H9 (cell line): ENCODE measurements at regions not wholly inside any gene's neighbourhood (a gene's known extent, or its start where the extent isn't known, plus 50 kb on each side); places are given as distances from the start of the nearest gene placed in this dataset.

Experiments
- DNase-seq: peaks from one replicate; pipeline ENCODE4 v3.0.0-alpha.2; 2017
- H2AFZ ChIP-seq: one replicate; pipeline ENCODE4 v1.6.1; 2013; ENCODE audit warnings: mild to moderate bottlenecking, low read length, control low read depth, moderate library complexity
- H2AK5ac ChIP-seq: 2 replicates; pipeline ENCODE4 v1.6.1; 2013; ENCODE audit warnings: low read length, control low read depth, mixed read lengths; ENCODE audit not compliant: insufficient read length
- H2BK120ac ChIP-seq: one replicate; pipeline ENCODE4 v1.6.1; 2013; ENCODE audit warnings: low read depth, mild to moderate bottlenecking, low read length, control low read depth, inconsistent platforms; ENCODE audit not compliant: poor library complexity, severe bottlenecking
- H2BK12ac ChIP-seq: 2 replicates; pipeline ENCODE4 v1.6.1; 2013; ENCODE audit warnings: low read length, control low read depth, mixed read lengths, low read depth; ENCODE audit not compliant: insufficient read length
- H2BK15ac ChIP-seq: 2 replicates; pipeline ENCODE4 v1.6.1; 2013; ENCODE audit warnings: low read depth, low read length, control low read depth
- H2BK20ac ChIP-seq: one replicate; pipeline ENCODE4 v1.6.1; 2013; ENCODE audit warnings: low read depth, mild to moderate bottlenecking, low read length, control low read depth, inconsistent platforms; ENCODE audit not compliant: poor library complexity, severe bottlenecking
- H2BK5ac ChIP-seq: 2 replicates; pipeline ENCODE4 v1.6.1; 2013; ENCODE audit warnings: low read length, control low read depth, mixed read lengths; ENCODE audit not compliant: insufficient read length
- H3K14ac ChIP-seq: 2 replicates; pipeline ENCODE4 v1.6.1; 2013; ENCODE audit warnings: low read length, control low read depth; ENCODE audit not compliant: insufficient read depth
- H3K18ac ChIP-seq: 2 replicates; pipeline ENCODE4 v1.6.1; 2013; ENCODE audit warnings: low read depth, mild to moderate bottlenecking, mixed read lengths, low read length, control low read depth; ENCODE audit not compliant: insufficient read length
- H3K23ac ChIP-seq: 2 replicates; pipeline ENCODE4 v1.6.1; 2013; ENCODE audit warnings: low read length, control low read depth, mixed read lengths, low read depth; ENCODE audit not compliant: insufficient read length
- H3K23me2 ChIP-seq: 2 replicates; pipeline ENCODE4 v1.6.1; 2013; ENCODE audit warnings: low read depth, mild to moderate bottlenecking, mixed read lengths, low read length, control low read depth; ENCODE audit not compliant: insufficient read length, poor library complexity, severe bottlenecking
- H3K27ac ChIP-seq: 2 replicates; pipeline ENCODE4 v1.5.1; 2013; ENCODE audit warnings: low read length, control low read depth, mixed read lengths, low read depth; ENCODE audit not compliant: insufficient read length
- H3K27me3 ChIP-seq: 2 replicates; pipeline ENCODE4 v1.6.1; 2013; ENCODE audit warnings: low read length, control low read depth, inconsistent platforms; ENCODE audit not compliant: insufficient read depth
- H3K4ac ChIP-seq: 2 replicates; pipeline ENCODE4 v1.6.1; 2013; ENCODE audit warnings: low read depth, mild to moderate bottlenecking, control low read depth, inconsistent platforms, low read length, moderate library complexity
- H3K4me1 ChIP-seq: 2 replicates; pipeline ENCODE4 v1.6.1; 2013; ENCODE audit warnings: low read length, control low read depth, inconsistent platforms; ENCODE audit not compliant: insufficient read depth
- H3K4me2 ChIP-seq: 2 replicates; pipeline ENCODE4 v1.6.1; 2013; ENCODE audit warnings: low read length, control low read depth, mixed read lengths; ENCODE audit not compliant: insufficient read length, insufficient read depth
- H3K56ac ChIP-seq: 2 replicates; pipeline ENCODE4 v1.6.1; 2013; ENCODE audit warnings: low read depth, mild to moderate bottlenecking, mixed read lengths, low read length, control low read depth; ENCODE audit not compliant: insufficient read length
- H3K79me1 ChIP-seq: 2 replicates; pipeline ENCODE4 v1.6.1; 2013; ENCODE audit warnings: low read depth, mild to moderate bottlenecking, moderate library complexity, low read length, control low read depth, inconsistent platforms; ENCODE audit not compliant: insufficient read depth, poor library complexity, severe bottlenecking
- H3K79me2 ChIP-seq: 2 replicates; pipeline ENCODE4 v1.6.1; 2013; ENCODE audit warnings: low read length, control low read depth, inconsistent platforms; ENCODE audit not compliant: insufficient read depth
- H3K9ac ChIP-seq: 2 replicates; pipeline ENCODE4 v1.6.1; 2013; ENCODE audit warnings: low read length, control low read depth, mixed read lengths; ENCODE audit not compliant: insufficient read length; ENCODE audit errors: extremely low read depth
- H3K9me3 ChIP-seq: one replicate; pipeline ENCODE4 v1.6.1; 2013; ENCODE audit warnings: low read depth, low read length, inconsistent platforms; ENCODE audit not compliant: control insufficient read depth
- H3T11ph ChIP-seq: one replicate; pipeline ENCODE4 v1.6.1; 2013; ENCODE audit warnings: mild to moderate bottlenecking, low read length, control low read depth, inconsistent platforms
- H4K20me1 ChIP-seq: one replicate; pipeline ENCODE4 v1.6.1; 2013; ENCODE audit not compliant: control insufficient read depth, insufficient read length, insufficient read depth
- H4K5ac ChIP-seq: 2 replicates; pipeline ENCODE4 v1.6.1; 2013; ENCODE audit warnings: low read depth, mild to moderate bottlenecking, mixed read lengths, low read length, control low read depth; ENCODE audit not compliant: insufficient read length
- H4K8ac ChIP-seq: replicated peaks from 2 replicates; pipeline ENCODE4 v1.6.1; 2013; ENCODE audit warnings: low read length, control low read depth, mixed read lengths, low read depth; ENCODE audit not compliant: insufficient read length
- H4K91ac ChIP-seq: 2 replicates; pipeline ENCODE4 v1.6.1; 2013; ENCODE audit warnings: low read depth, mild to moderate bottlenecking, moderate library complexity, mixed read lengths, low read length, control low read depth; ENCODE audit not compliant: insufficient read length
- H3K27ac Mint-ChIP-seq, 3 experiments: 2 replicates in 2 of 3; 3 replicates in 1 of 3; pipeline ENCODE4 v1.8.0; 2020 to 2021; ENCODE audit warnings: mixed read lengths in 3 of 3, mild to moderate bottlenecking in 1 of 3, moderate library complexity in 1 of 3
- H3K27me3 Mint-ChIP-seq: 2 replicates; pipeline ENCODE4 v1.8.0; 2021; ENCODE audit warnings: low read depth, mild to moderate bottlenecking, moderate library complexity, mixed read lengths
- H3K36me3 Mint-ChIP-seq, 3 experiments: 2 replicates in 2 of 3; 3 replicates in 1 of 3; pipeline ENCODE4 v1.8.0; 2020 to 2021; ENCODE audit warnings: low read depth in 3 of 3, mixed read lengths in 3 of 3; ENCODE audit not compliant: insufficient read depth in 1 of 3
- H3K4me1 Mint-ChIP-seq, 2 experiments: 2 replicates each; pipeline ENCODE4 v1.8.0; 2020; ENCODE audit warnings: mixed read lengths in 2 of 2
- H3K4me3 Mint-ChIP-seq, 2 experiments: 2 replicates in 1 of 2; 3 replicates in 1 of 2; pipeline ENCODE4 v1.8.0; 2020 to 2021; ENCODE audit warnings: mild to moderate bottlenecking in 2 of 2, mixed read lengths in 2 of 2, moderate library complexity in 1 of 2
- H3K9me3 Mint-ChIP-seq, 2 experiments: 2 replicates in 1 of 2; 3 replicates in 1 of 2; pipeline ENCODE4 v1.8.0; 2020; ENCODE audit warnings: mild to moderate bottlenecking in 2 of 2, mixed read lengths in 2 of 2, moderate library complexity in 1 of 2
- TF ChIP-seq, protein P1 (sequence below): fragments of 200-600 bp; sonication (generic); conservative IDR thresholded peaks from 3 replicates; pipeline ENCODE4 v1.8.0; 2021; ENCODE audit warnings: antibody characterized with exemption, mild to moderate bottlenecking

DNA sequence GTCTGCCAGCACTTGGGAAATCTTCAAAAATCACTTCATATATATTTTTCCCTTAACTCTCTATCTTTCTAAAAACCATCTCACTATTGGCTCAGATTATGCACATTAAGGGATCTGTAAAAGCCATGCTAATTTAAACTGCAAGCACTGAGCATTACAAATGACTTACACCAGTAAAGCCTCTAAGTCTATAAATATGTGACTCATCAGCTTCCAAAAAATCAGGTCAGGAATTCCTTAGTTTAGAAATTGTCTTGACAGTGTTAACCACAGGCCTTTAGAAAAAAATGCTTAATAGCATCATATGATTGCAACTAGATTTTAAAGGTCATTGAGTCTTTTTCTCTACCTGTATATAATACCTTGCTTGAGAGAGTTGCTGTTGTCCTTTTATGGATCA is 1113.6 kb upstream of the PIK3C3 start:
- Histone ChIP-seq H2BK5ac (no peak overlapping the region), H2BK15ac (no peak overlapping the region), H3T11ph (no peak overlapping the region), H3K23me2 (no peaks in the 10 kb centered on the region), H3K27ac (no peak overlapping the region), H3K79me2 (no peaks in the 10 kb centered on the region), H3K23ac (no peak overlapping the region), H4K91ac (no peak overlapping the region), H2BK120ac (no peak overlapping the region), H3K79me1 (no peaks in the 10 kb centered on the region), H3K9me3 (no peaks in the 10 kb centered on the region), H3K18ac (no peak overlapping the region), H2AFZ (no peak overlapping the region), H3K4ac (no peak overlapping the region), H2BK20ac (no peak overlapping the region), H3K4me1 (no peaks in the 10 kb centered on the region), H2BK12ac (no peak overlapping the region), H2AK5ac (no peak overlapping the region), H3K56ac (no peak overlapping the region), H4K5ac (no peak overlapping the region), H3K9ac (no peak overlapping the region), H4K8ac (no peak overlapping the region), H4K20me1 (no peaks in the 10 kb centered on the region), H3K27me3 (no peaks in the 10 kb centered on the region), H3K14ac (no peak overlapping the region), H3K4me2 (no peak overlapping the region)
- Mint-ChIP-seq H3K4me3 (no peak overlapping the region), H3K27ac (no peak overlapping the region), H3K4me1 (peaks cover 4% of the 10 kb centered on the region in 2 experiments; a peak in 2 of 4 replicates), H3K27me3 (no peaks in the 10 kb centered on the region; the same call in none of the 2 replicates), H3K36me3 (peaks cover 0 to 9% (median 0%) of the 10 kb centered on the region in 3 experiments; a peak in 2 of 7 replicates), H3K9me3 (peaks cover 2 to 4% of the 10 kb centered on the region in 2 experiments; a peak in 1 of 5 replicates)
- no peak for DNase-seq
- TF ChIP-seq, protein P1, sequence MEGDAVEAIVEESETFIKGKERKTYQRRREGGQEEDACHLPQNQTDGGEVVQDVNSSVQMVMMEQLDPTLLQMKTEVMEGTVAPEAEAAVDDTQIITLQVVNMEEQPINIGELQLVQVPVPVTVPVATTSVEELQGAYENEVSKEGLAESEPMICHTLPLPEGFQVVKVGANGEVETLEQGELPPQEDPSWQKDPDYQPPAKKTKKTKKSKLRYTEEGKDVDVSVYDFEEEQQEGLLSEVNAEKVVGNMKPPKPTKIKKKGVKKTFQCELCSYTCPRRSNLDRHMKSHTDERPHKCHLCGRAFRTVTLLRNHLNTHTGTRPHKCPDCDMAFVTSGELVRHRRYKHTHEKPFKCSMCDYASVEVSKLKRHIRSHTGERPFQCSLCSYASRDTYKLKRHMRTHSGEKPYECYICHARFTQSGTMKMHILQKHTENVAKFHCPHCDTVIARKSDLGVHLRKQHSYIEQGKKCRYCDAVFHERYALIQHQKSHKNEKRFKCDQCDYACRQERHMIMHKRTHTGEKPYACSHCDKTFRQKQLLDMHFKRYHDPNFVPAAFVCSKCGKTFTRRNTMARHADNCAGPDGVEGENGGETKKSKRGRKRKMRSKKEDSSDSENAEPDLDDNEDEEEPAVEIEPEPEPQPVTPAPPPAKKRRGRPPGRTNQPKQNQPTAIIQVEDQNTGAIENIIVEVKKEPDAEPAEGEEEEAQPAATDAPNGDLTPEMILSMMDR = no peak
